Kidney epithelial cell (primary cell): ENCODE measurements at regions not wholly inside any gene's neighbourhood (a gene's known extent, or its start where the extent isn't known, plus 50 kb on each side); places are given as distances from the start of the nearest gene placed in this dataset.

Source experiments
- DNase-seq: peaks from one replicate; pipeline ENCODE4 v3.0.0-alpha.2; 2010; ENCODE audit warnings: low read depth
- H3K27me3 ChIP-seq: 2 replicates; pipeline ENCODE4 v1.6.0; 2011; ENCODE audit warnings: low read length; ENCODE audit not compliant: control insufficient read depth, insufficient read depth
- H3K36me3 ChIP-seq: 2 replicates; pipeline ENCODE4 v1.5.1; 2011; ENCODE audit warnings: low read length; ENCODE audit not compliant: control insufficient read depth, insufficient read depth
- H3K4me3 ChIP-seq: 2 replicates; pipeline ENCODE4 v1.5.1; 2011; ENCODE audit warnings: low read depth, mild to moderate bottlenecking, control low read depth, low read length
- CTCF ChIP-seq: IDR thresholded peaks from 2 replicates; pipeline ENCODE4 v1.5.1; 2011; ENCODE audit warnings: mild to moderate bottlenecking, moderate library complexity, low read length, control low read depth, inconsistent platforms; ENCODE audit not compliant: insufficient read depth, poor library complexity, severe bottlenecking

DNA sequence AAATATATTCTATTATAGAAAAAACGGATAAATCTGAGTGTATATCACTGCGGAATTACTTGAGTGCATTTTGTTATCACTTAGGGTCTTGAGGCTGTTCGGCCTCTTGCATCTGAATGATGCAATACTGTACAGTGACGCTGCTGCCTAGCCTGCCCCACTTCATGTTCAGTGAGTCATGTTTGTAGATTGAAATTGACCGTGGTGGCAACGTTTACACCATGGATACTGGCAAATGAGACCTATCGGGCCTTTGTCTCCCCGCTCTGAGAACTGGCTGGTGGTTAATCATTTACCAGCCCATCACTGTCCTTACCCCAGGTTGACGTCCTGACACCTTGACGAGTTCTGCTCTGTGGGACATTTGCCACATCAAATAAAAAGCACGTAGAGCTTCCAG is 510.1 kb upstream of the ADAMTS16 start:
- Histone ChIP-seq H3K27me3 (no peaks in the 10 kb centered on the region), H3K36me3 (no peaks in the 10 kb centered on the region), H3K4me3 (no peak overlapping the region)
- no peak for DNase-seq
- no peak for TF ChIP-seq CTCF

DNA sequence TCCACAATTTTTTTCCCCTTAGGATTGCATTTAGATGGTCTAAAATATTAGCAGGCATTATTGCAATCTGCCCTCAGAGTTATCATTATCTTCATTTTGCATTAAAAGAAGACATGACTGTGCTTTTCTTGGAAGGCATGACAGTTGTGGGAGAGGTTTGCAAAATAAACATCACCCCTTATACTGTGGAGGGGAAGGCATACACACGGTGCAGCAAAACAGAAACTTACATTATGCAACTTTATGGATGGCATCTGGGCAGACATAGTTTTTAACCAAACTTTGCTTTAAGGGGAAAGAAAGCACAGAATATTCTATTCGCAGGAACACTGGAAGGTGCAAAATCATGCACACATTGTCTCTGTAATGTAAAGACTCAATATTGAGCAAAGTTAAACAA is 505.8 kb upstream of the ADAMTS16 start:
- no peak overlapping the region for H3K4me3 ChIP-seq
- no peak for TF ChIP-seq CTCF
- DNase-seq: no peak
- no peaks in the 10 kb centered on the region for H3K36me3 ChIP-seq
- H3K27me3 ChIP-seq: no peaks in the 10 kb centered on the region

DNA sequence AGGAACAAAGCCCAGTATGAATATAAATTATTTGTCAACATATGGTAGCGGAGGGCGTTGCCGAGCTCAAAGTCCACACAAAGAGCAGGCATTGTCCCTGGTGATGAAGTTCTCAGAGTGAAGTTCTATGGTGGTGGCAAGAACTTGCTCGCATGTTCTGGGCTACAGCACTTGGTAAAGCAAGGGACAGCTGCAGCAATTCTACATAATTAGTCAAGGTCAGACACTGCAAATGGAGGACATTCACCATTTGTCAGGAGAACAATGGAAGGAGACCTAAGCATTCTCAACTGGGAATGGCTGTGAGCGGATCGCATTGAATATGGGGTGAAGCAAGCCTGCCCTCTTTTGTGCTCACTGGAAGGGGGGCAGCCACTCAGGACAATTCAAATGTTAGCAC is 503.8 kb upstream of the ADAMTS16 start:
- Histone ChIP-seq H3K4me3 (no peak overlapping the region), H3K27me3 (no peaks in the 10 kb centered on the region), H3K36me3 (no peaks in the 10 kb centered on the region)
- DNase-seq: no peak
- no peak for TF ChIP-seq CTCF

- no peak for TF ChIP-seq CTCF
- peak; percentile 87 for DNase-seq
- Histone ChIP-seq H3K4me3 (no peak overlapping the region), H3K36me3 (no peaks in the 10 kb centered on the region), H3K27me3 (no peaks in the 10 kb centered on the region)
Observed at GRCh38 chr5:4639946-4640345, 500.2 kb upstream of the ADAMTS16 start.

DNA sequence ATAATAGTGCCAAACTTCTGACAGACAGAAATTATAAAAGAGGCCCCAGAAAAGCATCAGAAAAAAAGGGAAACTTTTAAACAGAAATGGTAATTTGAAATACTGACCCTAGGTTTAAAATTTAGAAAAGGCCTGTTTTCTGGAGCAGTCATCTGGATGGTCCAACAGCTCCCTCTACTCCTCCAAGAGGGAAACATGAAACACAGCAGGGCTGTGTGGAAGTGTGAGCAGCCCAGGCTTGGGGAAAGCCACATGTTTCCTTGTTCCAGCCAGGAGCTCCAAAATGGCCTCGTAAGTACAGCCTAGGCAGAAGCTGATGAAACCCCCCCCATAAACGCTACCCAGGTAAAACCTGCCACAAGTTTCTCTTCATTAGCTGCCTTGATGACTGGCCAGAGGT is 499.3 kb upstream of the ADAMTS16 start:
- H3K36me3 ChIP-seq: no peaks in the 10 kb centered on the region
- no peak for DNase-seq
- peak; percentile 31 for TF ChIP-seq CTCF

DNA sequence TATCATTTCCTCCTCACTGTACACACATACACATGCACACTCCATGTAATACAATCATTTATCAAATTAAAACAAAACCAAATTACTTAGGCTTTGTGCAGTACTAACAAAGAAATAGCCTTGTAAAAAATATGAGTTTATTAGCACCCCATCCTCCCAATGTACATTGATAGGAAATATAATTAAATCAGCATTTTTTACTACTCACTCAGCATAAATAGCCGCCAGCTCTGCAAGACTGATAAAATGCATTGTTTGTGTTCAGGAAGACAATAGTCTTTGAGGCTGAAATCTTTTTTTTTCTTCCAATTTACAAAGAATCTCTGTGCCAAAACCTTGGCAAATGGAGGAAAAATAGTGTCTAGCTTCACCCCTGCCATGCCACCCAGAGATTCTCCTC is 497.6 kb upstream of the ADAMTS16 start:
- Histone ChIP-seq H3K4me3 (no peak overlapping the region), H3K27me3 (no peaks in the 10 kb centered on the region), H3K36me3 (no peaks in the 10 kb centered on the region)
- TF ChIP-seq CTCF: no peak
- DNase-seq: no peak

More for the DNA sequence above, 499.3 kb upstream of the ADAMTS16 start:
- Histone ChIP-seq H3K4me3 (no peak overlapping the region), H3K27me3 (no peaks in the 10 kb centered on the region)
